ENCODE measurements at regions not wholly inside any gene's neighbourhood (a gene's known extent, or its start where the extent isn't known, plus 50 kb on each side); places are given as distances from the start of the nearest gene placed in this dataset.

DNA sequence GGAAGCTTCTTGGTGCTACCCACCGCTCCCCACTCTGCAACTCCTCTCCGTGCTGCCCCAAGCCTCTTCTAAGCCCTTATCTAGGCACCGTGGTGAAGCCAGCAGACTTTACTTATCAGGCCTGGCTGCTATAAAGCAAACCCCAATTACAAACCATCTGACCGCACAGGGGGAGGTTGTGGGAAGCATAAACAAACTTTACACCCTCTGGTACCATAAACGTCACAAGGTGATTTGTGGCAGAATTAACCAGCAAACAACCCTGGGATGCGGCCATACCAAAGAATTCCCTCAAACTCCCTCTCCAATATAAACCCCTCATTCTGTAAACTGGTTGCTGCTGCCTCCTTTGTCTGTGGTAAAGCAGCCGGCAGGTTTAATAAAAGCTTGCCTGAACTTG lies 55.2 kb downstream of the MAGEC2 start:
- Histone ChIP-seq H3K27ac (no peak overlapping the region), H3K4me3 (no peak overlapping the region)
- DNase-seq (ENCODE audit: low spot score), result no peak

DNA sequence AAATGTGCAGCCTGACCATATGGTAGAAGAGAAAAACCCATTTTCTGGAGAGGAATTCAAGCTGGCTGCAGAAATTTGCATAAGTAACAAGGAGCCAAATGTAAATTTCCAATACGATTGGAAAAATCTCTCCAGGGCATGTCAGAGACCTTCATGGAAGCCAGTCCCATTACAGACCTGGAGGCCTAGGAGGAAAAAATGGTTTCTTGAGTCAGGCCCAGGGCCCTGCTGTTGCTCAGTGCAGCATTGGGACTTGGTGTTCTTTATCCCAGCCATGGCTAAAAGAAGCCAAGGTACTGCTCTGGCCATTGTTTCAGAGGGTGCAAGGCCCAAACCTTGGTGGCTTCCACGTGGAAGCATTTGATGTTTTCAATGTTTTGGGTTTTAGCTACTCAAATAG lies 70.6 kb downstream of the MAGEC2 start:
- no peak for DNase-seq (ENCODE audit: low spot score)
- no peak for TF ChIP-seq CTCF (IDR thresholded peaks at IDR 0.05)
- Histone ChIP-seq H3K4me3 (no peak overlapping the region), H3K27ac (no peak overlapping the region)

More for the DNA sequence above, 55.2 kb downstream of the MAGEC2 start:
- TF ChIP-seq CTCF (IDR thresholded peaks at IDR 0.05), result no peak

DNA sequence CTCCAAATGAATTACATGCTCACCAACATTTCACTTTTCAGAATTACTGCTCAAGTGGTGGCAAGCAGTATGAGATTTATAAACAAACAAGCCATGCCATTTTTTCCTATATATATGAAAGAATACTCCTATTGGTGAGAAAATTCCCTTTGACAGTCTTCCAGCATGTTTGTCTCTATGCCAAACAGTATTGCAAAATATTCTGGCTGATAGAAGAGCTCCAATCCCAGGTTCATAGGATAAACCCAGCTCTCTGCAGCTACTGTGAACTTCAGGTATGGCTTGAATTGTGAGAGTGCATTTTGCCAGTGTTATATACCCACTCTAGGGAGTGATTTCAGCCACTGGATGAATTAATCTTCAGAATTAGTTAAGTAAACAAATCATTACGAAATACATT lies 108.8 kb downstream of the MAGEC2 start:
- no peak for DNase-seq (ENCODE audit: low spot score)

DNA sequence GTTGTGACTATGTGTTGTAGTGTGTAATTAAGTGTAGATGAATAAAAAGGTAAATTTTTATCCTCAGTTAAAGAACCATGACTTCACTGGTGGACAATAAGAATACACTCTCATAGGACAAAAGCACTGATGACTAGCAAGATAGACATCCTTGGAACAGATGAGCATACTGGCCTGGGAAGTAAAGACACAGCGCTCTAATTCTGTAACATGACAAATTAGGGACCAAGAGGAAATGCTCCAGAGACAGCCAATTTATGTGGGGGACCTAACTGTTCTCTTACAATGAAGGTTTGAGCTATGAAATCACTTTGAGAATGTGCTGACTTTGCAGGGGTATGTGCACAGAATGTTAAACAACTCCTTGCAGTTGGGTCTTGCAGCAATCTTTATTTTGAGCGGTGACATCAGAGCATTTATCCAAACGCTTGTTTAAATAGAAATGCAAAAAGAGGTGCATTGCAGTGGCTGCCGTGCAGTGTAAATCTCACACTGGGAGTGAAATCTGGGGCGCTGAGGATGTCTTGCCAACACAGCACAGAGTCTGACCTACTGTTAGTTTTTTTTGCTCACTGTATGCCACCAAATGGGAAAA lies 109.3 kb downstream of the MAGEC2 start:
- no peak for TF ChIP-seq CTCF (IDR thresholded peaks at IDR 0.05)
- H3K27ac ChIP-seq, result no peak overlapping the region
- DNase-seq (ENCODE audit: low spot score), result no peak
- no peak overlapping the region for H3K4me3 ChIP-seq

More for the DNA sequence above, 108.8 kb downstream of the MAGEC2 start:
- Histone ChIP-seq H3K4me3 (no peak overlapping the region), H3K27ac (no peak overlapping the region)
- TF ChIP-seq CTCF (IDR thresholded peaks at IDR 0.05), result no peak

DNA sequence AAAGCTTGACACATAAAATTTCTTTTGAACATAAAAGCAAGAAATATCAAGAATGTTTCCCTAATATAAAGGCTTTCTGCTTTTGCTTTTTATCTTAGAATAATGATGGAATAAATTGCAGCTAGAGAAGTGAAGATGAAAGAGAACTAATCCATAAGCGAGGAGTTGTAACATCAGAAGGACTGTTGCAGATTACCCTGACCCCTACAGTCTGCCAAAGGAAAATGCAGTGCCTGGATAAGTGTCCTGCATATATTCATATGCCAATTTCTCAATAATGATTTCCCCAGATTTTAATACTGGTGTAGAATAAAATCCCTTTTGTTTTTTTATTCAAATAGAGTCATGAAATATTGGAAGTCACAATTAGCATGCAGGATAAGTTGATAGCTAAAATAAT lies 115.9 kb downstream of the MAGEC2 start:
- DNase-seq (ENCODE audit: low spot score), result no peak
- TF ChIP-seq CTCF (IDR thresholded peaks at IDR 0.05), result peak; percentile 26
- H3K4me3 ChIP-seq, result no peak overlapping the region
- no peak overlapping the region for H3K27ac ChIP-seq

GRCh38 chrX:142084611-142085010 lies 120.5 kb downstream of the MAGEC2 start:
- Histone ChIP-seq H3K27ac (no peak overlapping the region), H3K4me3 (no peak overlapping the region)
- DNase-seq (ENCODE audit: low spot score), result no peak
- no peak for TF ChIP-seq CTCF (IDR thresholded peaks at IDR 0.05)

DNA sequence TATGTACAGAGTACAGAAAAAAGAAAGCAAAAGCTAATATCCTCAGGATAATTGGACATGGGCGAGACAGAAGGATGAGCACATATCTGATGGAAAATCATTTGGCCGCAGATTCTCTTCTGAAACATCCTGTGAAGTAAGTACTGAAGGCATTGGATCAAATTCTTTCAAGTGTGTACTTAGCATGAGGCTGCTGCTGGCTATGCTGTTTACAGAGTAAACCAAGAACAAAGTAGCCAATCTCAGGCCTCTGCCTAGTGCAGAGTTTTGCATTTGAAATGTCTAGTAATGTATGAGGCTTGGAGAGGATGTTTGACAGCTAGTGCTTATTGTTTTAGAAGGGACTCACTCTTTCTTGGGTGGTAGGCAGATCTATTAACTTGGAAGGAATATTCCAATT lies 128.5 kb downstream of the MAGEC2 start:
- TF ChIP-seq CTCF (IDR thresholded peaks at IDR 0.05), result no peak
- Histone ChIP-seq H3K4me3 (no peak overlapping the region), H3K27ac (no peak overlapping the region)
- DNase-seq (ENCODE audit: low spot score), result no peak
